ENCODE measurements at regions not wholly inside any gene's neighbourhood (a gene's known extent, or its start where the extent isn't known, plus 50 kb on each side); places are given as distances from the start of the nearest gene placed in this dataset.

GRCh38 chr18:61080954-61081528 lies 252.2 kb upstream of the CDH20 start:
- no peak for DNase-seq (ENCODE audit: low spot score)

DNA sequence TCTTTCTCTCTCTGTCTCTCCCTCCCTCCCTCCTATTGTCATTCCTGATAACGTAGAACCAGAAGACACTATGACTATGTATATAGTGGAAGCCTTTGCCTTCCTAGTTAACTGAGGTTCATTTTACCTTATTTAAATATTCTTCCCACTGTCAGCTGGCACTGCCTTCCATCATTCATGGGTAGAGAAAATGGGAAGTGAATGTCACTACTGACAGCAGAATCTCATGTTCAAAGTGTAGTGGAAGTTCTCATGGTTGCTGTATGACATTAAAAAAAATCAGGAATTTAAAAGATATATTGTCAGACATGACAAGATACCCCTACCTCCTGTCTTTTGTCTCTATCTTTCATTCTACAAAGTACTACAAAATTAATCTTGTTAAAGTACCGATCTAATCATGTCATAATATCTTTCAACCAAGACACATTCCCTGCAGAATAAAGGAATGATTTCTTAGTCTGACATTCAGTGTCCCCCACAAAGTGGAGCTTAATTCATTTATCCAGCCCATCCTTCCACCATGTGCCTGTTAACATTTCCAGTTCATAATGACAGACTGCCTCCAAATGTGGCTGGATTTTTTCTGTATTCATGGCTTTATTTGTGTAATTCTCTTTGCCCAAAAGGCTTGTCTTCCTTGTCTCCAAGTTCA lies 250.1 kb upstream of the CDH20 start:
- no peak for DNase-seq (ENCODE audit: low spot score)

DNA sequence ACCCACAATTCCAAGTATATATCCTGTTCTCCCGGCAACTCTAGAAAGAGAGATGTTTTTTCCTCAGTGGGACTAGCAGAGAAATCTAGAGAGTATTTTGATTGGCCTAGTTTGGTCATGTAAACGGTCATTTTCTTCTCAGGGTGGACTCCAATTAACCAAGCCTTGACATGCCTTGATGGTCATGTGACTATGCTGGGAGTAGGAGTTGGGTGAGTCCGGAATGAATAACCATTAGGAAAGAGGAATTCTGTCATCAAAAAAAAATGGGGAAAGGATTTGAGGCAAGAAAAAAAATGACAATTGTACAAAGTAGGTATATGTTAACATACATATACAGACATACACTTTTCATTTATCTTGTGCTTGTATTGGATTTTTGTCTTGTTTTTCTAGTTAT lies 248.2 kb upstream of the CDH20 start:
- no peak for DNase-seq (ENCODE audit: low spot score)

DNA sequence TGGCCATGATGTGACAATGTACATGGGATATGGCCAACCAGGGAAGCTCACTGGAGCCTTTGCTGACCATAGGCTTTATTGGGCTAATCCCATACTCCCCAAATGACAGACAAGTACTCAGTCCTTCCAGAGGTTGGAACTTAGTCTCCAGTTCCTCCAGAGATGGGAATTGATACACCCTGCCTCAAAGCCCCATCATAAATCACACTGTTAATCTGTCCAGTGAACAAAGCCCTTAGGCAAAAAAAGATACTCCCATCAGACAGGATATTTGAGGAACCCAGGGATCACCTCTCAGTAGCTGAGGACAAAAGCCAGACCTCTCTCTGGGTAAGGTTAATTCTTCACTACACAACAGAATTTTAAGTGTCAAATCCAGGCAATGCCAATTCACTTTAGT lies 247.5 kb upstream of the CDH20 start:
- no peak for DNase-seq (ENCODE audit: low spot score)

- no peak for DNase-seq (ENCODE audit: low spot score)
These were observed 246.6 kb upstream of the CDH20 start for GRCh38 chr18:61086657-61087056.

DNA sequence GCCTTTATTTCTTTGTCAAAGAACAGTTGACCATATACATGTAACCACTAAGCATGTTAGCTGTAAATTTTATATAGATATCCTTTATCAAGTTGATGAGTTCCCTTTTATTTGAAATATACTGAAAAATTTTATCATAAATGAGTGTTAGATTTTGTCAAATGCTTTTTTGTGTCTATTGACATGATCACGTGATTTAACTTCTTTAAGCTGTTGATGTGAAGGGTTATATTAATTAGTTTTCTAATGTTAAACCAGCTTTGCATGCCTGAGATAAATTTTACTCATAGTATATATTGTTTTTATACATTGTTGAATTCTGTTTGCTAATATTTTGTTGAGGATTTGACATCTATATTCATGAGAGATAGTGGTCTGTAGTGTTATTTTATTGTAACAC lies 241.9 kb upstream of the CDH20 start:
- DNase-seq (ENCODE audit: low spot score), result no peak

- DNase-seq (ENCODE audit: low spot score), result no peak
These were observed 239.3 kb upstream of the CDH20 start for GRCh38 chr18:61093965-61094364.

DNA sequence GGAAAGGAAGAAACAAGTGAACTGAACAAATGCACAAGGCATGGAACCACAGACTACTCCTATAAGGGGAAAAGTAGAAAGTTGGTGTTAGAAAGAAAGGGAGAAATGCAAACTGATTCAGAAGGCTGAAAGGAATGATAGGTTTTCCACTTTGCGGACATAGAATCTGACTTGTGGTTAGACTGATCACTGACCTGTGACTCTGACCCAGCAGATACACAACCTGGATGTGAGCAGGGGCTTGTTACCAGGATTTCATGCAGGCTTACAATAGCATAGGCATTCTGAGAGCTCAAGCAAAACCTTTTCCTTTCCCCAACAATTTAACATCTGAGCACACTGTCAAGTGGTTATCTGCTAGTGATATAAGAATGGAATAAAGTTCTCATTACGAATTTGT lies 237.0 kb upstream of the CDH20 start:
- no peak for DNase-seq (ENCODE audit: low spot score)

DNA sequence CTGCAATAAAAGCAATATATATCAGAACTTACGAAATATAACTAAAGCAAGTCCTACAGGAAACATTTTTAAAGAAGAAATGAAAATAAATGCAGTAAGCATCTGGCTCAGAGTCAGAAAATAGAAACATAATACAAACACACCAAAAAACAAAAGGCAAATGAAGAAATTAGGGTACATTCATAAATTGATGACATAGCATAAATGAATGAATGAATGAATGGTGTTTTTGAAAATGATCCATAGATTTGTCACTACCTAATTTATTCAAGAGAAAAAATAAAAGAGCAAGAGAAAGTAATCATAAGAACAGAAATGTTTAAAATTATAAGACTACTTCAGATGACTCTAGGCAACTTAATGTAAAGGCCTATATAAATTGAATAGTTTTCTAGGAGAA lies 226.1 kb upstream of the CDH20 start:
- no peak for DNase-seq (ENCODE audit: low spot score)

- no peak for DNase-seq (ENCODE audit: low spot score)
These were observed 224.5 kb upstream of the CDH20 start for GRCh38 chr18:61108706-61109105.

- DNase-seq (ENCODE audit: low spot score), result no peak
These were observed 209.9 kb upstream of the CDH20 start for GRCh38 chr18:61123309-61123708.

DNA sequence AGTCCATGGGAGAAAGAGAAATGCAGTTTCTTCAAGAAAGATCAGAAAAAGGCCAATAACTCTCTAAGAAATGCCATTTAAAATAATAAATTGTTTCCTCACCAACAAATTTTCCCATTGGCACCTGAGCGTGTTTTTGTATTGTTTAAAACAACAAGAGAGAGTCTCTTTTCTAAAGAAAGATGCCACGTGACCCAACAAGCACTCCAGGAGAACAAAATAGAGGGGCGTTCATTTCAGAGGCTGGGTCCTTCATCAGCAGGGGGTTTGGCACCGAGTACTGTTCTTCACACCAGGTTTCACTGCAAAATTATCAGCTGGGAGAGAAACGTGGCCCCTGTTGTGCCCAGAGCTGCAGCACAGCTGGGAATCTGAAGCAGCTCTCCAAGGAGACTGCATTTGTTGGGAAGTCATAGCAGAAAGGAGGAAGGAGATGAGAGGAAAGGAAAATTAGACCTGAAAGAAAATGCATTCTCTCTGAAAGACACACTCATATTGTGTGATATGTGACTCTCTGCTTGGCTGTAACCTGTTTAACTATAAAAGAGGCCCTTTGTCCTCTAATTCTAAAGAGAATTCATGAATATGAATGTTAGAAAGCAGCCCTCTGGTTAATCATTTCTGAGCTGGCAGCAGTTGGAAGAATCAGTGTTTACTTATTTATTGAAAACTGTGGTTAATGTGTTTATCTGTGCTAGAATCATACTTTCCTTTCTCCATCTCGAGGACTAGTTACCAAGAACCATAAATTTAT lies 205.3 kb upstream of the CDH20 start:
- DNase-seq (ENCODE audit: low spot score), result no peak

DNA sequence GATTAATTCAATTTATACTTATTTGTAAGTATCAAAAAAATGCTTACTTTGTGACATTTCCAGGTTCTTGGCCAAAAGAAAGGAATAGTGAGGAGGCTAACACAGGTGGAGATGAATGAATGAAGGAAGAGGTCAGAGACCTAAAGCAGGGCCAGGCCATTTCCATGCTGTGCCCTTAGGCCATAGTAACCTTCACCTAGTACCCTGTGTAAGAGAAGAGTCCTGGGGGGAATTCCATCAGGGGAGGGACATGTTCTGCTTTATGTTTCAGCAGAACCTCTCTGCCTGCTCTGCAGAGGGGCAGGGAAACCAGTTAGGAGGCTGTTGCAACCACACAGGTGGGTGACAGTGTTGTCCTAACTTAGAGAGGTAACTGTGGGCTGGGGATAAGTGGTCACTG lies 204.2 kb upstream of the CDH20 start:
- DNase-seq (ENCODE audit: low spot score), result no peak

GRCh38 chr18:61132031-61132430 lies 201.2 kb upstream of the CDH20 start:
- no peak for DNase-seq (ENCODE audit: low spot score)

- DNase-seq (ENCODE audit: low spot score), result no peak
These were observed 199.4 kb upstream of the CDH20 start for GRCh38 chr18:61133783-61134182.

DNA sequence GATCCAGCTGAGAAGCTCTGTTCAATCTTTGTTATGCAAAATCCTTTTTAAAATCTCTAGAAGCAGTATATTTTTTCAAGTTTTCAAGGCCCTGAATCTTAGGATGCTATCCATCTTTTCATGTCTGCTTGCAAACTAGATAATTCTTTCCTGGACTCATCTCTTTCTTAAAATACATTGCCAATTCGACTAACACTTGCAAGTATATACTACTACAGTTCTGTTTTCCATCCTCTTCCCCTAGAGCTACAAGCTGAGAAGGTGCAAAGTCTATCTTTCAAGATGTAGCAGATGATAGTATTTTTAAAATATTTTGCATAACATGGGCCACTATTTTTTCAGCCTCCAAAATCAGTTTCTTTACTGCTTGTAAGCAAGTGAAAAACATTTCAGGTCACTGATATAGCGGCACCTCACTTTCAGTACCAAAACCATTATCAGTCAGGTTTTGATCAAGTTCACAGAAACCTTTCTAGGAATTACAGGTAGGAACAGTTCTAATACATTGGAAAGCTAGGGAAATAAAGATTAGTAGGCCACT lies 196.4 kb upstream of the CDH20 start:
- no peak for DNase-seq (ENCODE audit: low spot score)

DNA sequence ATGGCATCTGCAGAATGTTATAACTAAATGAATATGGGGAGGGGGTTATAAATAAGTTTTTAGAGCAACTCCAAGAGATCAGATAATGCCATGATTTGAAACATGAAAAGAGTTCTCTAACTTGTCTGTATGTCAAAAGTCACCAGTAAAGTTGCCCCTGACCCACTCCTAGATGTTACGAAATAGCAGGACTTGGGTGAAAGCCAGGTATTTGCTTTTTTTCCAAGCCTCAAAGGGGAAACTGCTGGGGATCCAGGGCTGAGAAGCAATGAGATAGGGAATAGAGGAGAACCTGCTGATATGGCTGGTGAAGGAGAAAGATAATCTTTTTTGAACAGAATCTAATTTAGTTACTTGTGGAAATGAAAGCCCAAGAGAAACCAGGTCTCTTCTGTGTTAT lies 191.5 kb upstream of the CDH20 start:
- DNase-seq (ENCODE audit: low spot score), result no peak

- no peak for DNase-seq (ENCODE audit: low spot score)
These were observed 184.9 kb upstream of the CDH20 start for GRCh38 chr18:61148322-61148721.

DNA sequence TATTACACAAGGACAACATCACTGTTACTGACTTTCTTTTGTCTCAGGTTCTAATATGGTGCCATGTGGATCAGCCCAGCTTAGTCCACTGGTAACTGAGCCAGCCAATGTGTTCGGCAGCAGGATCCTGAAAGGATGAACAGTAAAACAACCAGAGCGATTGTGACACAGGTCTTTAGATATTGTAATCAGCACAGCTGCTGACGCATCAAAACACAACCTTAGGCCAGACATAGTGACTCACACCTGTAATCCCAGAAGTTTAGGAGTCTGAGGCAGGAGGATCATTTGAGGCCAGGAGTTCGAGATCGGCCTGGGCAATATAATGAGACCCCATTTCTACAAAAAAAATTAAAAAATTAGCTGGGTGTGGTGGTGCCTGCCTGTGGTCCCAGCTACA lies 183.4 kb upstream of the CDH20 start:
- DNase-seq (ENCODE audit: low spot score), result peak; percentile 46

- no peak for DNase-seq (ENCODE audit: low spot score)
These were observed 179.7 kb upstream of the CDH20 start for GRCh38 chr18:61153571-61153970.

DNA sequence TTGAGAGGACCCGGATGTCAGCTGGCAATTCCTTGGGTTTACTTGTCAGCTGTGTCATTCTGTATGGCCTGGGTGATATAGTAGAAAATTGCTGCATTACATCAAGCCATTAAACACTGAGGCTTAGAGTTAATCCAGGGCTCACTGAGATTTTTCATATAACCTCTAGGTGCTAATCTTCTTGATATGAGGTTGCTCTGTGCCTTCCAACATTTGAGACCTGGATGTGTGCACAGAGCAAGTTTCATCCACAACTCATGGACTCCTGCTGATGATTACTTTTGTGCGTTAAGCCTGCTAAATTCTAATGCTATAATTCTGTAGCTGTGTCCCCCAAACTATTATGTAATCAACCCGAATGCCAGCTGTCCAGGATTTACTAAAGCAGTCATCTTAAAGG lies 178.4 kb upstream of the CDH20 start:
- no peak for DNase-seq (ENCODE audit: low spot score)

DNA sequence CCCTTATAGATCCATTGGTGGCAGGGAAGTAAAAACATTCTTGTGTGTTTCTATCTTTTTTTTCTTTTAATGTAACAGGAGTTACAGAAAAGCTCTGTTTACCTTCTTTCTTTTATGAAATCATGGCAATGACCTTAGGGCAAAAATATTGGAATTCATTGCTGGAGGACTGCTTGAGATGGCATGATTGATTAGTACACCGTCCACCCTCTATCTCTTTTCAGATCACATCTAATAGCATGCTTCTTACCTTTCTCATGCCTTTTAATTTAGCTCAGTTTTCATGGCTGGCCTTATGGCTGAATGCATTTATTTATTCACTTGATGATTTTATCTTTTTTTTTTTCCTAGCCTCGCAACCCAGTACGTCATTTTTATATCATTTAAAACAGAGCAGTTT lies 177.6 kb upstream of the CDH20 start:
- DNase-seq (ENCODE audit: low spot score), result no peak

DNA sequence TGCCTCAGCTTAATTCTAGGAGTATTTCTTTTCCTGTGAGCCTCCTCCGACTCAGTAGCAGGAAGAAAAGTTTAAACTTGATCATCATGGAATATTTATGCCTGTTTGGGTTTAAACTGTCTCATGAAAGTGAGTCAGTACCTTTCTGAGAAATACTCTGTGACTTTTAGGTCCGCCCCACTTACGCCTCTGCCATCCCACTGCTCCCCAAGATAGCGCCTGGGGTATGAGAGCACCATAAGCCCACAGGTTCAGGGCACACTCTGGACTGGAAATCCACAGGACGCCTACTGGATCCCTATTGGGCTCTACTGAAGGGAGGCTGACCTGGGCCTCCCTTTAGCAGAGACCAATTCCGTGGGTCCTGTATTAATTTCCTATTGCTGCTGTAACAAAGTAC lies 175.8 kb upstream of the CDH20 start:
- DNase-seq (ENCODE audit: low spot score), result no peak
